GM18909 (cell line): ENCODE measurements at regions not wholly inside any gene's neighbourhood (a gene's known extent, or its start where the extent isn't known, plus 50 kb on each side); places are given as distances from the start of the nearest gene placed in this dataset.

Experiments used
- ATAC-seq: cut with Tn5 transposase; IDR thresholded peaks from one replicate; pipeline ENCODE4 v1.9.1; 2021; ENCODE audit warnings: mild to moderate bottlenecking; ENCODE audit not compliant: unreplicated experiment, poor library complexity

DNA sequence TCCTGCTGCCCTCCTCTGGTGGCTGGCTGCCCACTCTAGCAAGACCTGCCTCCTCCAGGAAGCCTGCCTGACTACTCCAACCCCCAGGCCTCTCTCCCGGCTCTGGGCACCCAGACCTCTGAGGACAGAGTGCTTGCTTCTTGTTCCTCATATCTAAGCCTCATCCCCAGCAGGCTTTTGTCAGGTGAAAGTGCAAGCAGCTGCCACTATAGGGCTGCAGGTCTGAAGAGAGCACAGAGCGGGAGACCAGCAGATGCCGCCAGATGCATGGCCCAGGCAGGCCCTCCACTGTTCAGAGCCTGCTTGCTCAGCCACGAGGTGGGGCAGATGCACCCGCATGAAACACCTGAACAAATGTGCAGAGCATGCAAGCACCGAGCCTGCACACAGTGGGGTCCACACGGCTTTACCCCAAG is 73.0 kb downstream of the SERPINA3 start:
- ATAC-seq = no peak

DNA sequence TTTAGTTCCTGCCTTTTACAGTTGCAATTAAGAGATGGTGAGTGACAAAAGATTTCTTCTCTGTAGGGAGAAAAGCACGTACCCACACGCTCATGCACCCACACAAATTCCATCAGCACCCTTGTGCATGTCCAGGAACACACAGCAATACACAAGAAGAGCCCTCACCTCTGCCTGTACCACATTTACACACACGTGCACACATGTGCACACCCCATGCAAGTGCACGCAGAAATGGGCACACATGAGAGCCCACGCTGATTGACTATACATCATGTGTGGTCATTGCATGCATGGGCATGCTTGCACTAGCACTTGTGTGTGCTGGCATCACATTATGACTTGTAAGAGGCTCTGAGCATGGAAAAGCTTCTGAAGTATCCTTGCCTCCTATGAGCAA is 70.5 kb downstream of the SERPINA3 start:
- no peak for ATAC-seq

DNA sequence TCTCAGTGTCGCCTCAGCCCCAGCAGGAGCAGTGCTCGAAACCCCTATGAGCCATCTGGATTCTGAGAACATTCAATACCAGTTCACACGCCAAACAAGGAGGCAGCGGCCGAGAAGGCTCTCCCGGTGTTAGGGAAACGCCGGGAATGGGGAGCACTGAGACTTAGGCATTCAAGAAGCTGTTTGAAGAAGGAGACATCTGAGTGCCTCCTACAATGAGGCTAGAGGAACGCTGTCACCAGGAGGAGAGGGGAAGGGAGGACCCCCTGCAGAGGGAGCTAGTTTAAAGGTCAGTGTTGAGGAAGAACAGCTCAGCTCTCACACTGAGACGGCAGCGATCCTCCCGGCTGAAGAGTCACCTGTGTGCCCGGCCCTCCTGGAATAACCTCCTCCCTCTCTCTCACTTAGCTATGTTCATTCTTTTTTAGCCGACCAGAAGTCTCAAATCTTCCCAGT is 69.9 kb downstream of the SERPINA3 start:
- no peak for ATAC-seq

DNA sequence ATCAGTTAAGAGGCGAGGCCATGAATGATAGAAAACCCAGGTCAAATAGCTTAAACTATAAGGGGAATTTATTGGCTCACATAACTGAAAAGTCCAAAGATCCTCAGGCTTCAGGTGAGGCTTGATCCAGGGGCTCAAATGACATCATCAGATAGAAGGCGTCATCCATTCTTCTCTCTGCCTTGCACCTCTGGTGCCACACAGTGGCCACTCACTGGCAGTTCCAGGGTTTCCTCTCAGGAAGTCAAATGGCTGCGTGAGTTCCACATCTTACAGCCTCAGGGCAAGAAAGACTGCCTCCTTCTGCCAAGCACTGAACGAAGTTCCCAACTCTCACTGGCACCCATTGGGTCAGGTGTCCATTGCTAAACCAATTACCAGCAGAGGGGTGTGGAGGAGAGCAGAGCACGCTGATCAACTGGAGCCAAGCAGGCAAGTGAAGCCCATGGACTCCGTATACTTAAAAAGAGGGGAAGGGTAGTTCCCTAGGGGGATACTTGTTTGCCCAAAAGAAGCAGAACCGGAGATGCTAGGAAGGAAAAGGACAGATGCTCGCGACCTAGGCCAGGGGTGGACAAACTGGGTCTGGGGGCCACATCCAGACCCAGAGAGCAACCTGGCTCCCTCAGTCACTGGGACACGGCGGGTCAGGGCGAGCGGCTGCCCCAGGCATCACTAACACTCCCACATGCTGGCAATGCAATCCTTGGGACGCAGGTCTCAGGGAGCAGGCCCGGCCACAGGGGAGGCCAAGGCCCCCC is 69.3 kb downstream of the SERPINA3 start:
- no peak for ATAC-seq

DNA sequence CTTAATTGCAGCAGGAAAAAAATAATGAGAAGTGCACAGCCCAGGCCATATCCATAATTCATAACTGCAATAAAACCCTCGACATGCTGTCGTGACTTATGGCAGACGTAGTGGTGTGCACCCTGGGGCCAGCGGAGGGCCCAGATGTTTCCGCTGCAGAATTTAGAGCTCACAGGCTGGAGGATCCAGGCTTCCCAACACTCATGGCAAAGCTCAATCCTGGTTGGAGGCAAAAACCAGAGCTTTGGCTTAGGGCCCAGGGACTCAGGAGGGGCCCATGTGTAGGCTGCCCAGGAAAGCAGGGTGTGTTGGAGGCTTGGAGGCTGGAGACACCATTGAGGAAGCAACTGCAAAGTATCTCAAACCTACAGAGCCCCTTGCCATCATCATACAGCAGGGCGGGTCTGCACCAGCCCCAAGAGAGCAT is 68.7 kb downstream of the SERPINA3 start:
- no peak for ATAC-seq

DNA sequence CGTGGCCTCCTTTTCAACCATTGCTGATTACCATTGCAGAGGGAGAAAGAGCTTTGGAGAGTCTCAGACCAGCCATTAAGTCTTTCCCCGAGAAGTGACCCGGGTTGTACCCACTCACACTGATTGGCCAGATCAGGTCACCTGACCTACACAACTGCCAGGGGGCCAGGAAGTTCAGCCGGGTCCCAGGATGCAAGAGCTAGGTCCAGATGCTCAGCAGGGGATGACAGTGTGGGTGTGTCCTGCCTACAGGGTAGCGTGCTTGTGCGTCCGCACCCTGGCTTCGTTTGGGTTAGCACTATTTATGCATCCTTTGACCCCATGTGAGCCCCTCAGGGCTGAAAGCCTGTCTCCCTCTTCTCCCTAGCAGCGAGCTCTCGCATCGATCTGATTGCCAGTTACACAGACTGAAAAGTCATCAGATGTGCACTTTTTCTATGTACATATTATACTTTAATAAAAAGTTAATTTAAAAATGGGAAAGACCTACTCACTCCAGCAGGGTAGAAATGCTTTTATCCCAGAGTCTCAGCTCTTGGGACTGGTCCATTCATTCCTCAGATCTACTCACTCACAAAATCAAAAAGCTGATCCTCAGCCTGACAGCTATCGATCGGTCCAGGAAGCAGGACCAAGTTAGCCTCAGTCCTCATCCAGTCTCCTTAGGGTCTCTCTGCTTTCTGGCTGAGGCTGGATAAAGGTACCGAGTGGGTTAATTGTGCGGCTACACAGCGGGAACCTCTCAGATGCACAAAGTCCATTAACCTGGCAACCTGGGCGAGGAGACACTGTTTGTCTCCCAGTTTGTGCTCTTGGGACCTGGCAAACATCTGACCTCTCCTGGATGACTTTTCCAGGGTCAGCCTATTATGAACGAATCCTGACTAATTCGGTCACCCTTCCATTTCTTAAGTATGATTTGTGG is 68.0 kb downstream of the SERPINA3 start:
- no peak for ATAC-seq

DNA sequence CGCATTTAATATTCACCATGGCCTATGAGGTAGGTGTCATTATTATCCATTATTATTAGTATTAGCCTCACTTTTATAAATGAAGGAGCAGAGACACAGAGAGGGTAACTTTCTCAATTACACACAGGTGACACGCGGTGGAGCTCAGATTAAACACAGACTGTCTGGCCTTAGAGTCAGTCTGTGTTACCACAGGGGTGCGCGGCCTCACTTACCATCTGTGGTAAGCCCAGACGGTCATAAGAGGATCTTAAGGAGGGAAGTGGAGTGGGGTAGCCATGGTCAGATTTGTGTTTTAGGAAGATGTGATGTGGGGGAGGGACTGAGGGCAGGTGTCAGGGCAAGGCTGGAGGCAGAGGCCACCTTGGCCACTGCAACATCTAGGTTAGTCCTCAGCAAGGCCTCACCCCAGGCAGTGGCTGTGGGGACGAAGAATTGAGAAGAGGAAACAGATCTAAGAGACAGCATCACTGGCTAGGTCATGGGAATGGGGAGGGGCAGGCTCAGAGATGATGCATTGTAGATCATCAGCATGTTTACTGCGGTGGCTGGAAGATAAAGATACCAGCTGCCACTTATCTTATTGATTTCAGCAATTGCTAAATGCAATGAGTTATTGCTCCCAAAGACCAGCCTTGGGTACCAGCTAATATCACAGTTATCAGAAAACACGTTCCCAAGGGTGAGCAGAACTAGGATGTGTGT is 67.1 kb downstream of the SERPINA3 start:
- no peak for ATAC-seq

DNA sequence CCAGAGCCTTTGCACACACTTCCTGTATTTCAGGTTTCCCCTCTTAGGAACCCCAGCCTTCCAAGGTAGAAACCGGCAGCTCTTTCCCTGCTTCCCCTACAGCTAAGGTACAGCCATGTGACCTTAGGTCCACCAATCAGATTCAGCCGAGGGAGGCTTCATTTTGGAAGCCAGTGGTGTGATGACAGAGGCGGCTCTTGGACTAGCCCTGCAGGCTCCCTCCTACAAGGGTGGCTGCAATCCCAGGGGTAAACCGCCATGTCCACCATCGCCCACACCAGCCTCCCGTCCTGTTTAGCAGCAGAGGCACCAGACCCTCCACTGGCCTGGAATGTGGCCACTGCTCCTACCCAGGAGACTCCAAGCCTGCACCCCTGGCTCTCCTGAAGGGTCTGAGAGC is 65.6 kb downstream of the SERPINA3 start:
- ATAC-seq = no peak

DNA sequence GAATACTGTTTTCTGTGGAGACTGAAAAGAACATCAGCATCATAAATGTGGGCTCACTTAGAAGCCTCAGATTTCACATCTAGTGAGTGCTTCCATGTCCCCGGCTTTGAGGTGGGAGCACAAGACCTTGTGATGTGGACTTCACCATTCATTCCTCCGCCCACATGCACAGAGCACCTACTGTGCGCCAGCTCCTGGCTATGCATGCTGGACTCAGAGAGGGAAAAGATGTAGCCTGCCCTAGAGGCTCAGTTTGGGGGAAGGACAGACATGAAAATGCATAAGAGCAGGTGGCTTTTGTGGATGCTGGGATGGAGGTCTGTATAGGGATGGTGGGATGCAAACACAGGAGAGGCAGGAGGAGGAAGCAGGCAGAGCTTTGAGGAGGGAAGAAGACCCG is 65.0 kb downstream of the SERPINA3 start:
- no peak for ATAC-seq

DNA sequence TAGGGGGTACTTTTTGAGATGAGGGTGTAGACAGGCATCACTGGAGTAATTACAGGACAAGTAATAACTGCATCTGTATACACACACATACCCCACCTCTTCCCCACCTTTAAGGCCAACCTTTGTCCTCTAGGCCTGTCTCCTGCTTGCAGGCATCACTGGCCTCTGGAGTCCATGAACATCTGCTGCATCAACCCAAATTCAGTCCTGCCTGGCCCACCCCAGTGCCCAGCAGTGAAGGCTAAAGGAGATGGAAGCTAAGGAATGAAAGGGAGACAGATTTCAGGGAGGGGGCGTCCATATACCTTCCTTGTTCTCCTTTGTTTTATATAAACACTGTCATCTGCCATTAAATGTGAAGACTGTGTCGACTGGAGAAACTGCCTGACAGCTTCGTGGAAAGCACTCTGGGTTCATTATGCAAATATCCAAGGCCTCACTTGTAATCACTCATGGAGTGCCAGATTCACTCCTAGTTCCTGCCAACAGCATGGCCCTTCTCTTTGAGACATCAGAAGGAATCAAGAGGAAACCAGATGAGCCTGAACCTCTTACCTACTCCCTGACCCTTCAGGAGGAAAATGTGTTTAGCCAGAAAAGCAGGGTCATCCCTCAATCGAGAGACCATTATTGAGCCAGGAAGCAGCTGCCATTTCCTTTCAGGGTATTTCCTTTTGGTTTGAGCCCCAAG is 64.4 kb downstream of the SERPINA3 start:
- ATAC-seq = no peak

DNA sequence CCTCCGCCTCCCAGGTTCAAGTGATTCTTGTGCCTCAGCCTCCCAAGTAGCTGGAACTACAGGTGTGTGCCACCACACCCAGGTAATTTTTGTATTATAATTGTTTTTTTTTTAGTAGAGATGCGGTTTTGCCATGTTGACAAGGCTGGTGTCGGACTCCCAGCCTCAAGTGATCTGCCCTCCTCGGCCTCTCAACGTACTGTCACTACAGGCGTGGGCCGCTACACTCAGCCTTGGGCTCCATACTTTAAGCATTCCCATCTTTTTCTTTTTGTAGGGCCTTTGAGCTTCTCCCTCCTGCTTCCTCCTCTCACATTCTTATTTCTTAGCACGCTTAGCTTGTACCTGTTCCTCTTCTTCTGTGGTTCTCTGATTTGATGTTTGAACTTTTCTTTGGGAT is 62.8 kb downstream of the SERPINA3 start:
- ATAC-seq = no peak

DNA sequence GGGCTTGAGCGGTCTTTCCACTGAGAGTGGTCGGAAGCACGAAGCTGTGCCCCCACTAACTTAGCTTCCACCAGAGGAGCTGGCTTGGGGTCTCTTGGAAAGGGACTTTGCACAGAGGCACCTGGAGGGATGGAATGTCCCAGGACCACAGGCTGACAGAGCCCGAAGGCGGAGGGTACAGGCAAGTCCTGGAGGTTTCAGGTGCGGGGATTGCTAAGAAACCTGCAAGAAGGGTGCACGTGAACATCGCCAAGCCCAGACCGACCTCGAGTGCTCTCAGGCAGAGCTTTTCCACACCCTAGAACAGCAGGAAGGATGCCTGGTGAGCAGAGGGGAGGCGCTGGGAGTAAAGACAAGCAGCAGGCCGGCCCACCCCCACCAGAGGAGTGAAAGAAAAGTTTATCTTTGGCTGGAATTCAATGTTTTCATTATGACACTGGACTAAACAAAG is 61.6 kb downstream of the SERPINA3 start:
- ATAC-seq = no peak
